Endothelial cell (in vitro differentiated cells): ENCODE measurements at regions not wholly inside any gene's neighbourhood (a gene's known extent, or its start where the extent isn't known, plus 50 kb on each side); places are given as distances from the start of the nearest gene placed in this dataset.

Source experiments
- DNase-seq: peaks from one replicate; pipeline ENCODE4 v3.0.0; 2021; ENCODE audit warnings: low spot score
- H3K27ac Mint-ChIP-seq: one replicate; pipeline ENCODE4 v1.8.0; 2021; ENCODE audit warnings: mixed read lengths, inconsistent platforms; ENCODE audit not compliant: unreplicated experiment
- H3K27me3 Mint-ChIP-seq: one replicate; pipeline ENCODE4 v1.8.0; 2021; ENCODE audit warnings: mild to moderate bottlenecking, moderate library complexity, mixed read lengths, inconsistent platforms; ENCODE audit not compliant: unreplicated experiment
- H3K36me3 Mint-ChIP-seq: one replicate; pipeline ENCODE4 v1.8.0; 2021; ENCODE audit warnings: mild to moderate bottlenecking, low read depth, mixed read lengths, inconsistent platforms; ENCODE audit not compliant: unreplicated experiment
- H3K4me1 Mint-ChIP-seq: one replicate; pipeline ENCODE4 v1.8.0; 2021; ENCODE audit warnings: mild to moderate bottlenecking, mixed read lengths, inconsistent platforms; ENCODE audit not compliant: unreplicated experiment
- H3K4me3 Mint-ChIP-seq: one replicate; pipeline ENCODE4 v1.8.0; 2021; ENCODE audit warnings: mild to moderate bottlenecking, mixed read lengths, inconsistent platforms; ENCODE audit not compliant: unreplicated experiment
- H3K9me3 Mint-ChIP-seq: one replicate; pipeline ENCODE4 v1.8.0; 2021; ENCODE audit warnings: mixed read lengths, inconsistent platforms; ENCODE audit not compliant: unreplicated experiment
- TF ChIP-seq, protein P1 (sequence below): fragments of 200-600 bp; sonication (generic); IDR thresholded peaks from one replicate; pipeline ENCODE4 v1.5.0; 2021; ENCODE audit warnings: antibody characterized with exemption; ENCODE audit not compliant: unreplicated experiment

DNA sequence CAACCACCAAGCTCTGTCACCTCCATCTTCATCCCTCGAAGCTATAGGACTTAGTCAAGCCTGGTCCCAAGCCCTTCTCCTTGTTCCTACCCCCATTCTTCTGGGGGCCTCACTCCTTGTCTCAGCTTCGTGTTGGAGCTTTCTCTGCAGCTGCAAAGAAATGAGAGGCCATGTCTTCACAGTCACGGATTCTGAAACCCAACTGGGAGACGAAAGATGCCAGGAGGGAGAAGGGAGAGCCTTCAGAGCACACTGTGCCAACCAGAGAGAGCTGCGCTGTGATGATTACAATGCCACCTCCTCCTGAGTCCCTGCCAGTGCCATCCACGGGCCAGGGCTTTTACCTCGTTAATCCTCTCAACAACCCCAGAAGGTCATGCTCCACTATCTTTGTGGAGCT is 469.3 kb downstream of the TBC1D22A start:
- peaks cover 3% of the 10 kb centered on the region for H3K27me3 Mint-ChIP-seq
- TF ChIP-seq, protein P1, sequence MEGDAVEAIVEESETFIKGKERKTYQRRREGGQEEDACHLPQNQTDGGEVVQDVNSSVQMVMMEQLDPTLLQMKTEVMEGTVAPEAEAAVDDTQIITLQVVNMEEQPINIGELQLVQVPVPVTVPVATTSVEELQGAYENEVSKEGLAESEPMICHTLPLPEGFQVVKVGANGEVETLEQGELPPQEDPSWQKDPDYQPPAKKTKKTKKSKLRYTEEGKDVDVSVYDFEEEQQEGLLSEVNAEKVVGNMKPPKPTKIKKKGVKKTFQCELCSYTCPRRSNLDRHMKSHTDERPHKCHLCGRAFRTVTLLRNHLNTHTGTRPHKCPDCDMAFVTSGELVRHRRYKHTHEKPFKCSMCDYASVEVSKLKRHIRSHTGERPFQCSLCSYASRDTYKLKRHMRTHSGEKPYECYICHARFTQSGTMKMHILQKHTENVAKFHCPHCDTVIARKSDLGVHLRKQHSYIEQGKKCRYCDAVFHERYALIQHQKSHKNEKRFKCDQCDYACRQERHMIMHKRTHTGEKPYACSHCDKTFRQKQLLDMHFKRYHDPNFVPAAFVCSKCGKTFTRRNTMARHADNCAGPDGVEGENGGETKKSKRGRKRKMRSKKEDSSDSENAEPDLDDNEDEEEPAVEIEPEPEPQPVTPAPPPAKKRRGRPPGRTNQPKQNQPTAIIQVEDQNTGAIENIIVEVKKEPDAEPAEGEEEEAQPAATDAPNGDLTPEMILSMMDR, result no peak
- no peak overlapping the region for H3K4me3 Mint-ChIP-seq
- H3K27ac Mint-ChIP-seq, result no peak overlapping the region
- no peaks in the 10 kb centered on the region for H3K4me1 Mint-ChIP-seq
- DNase-seq, result no peak
- H3K36me3 Mint-ChIP-seq, result peaks cover 1% of the 10 kb centered on the region
- peaks cover 18% of the 10 kb centered on the region for H3K9me3 Mint-ChIP-seq

DNA sequence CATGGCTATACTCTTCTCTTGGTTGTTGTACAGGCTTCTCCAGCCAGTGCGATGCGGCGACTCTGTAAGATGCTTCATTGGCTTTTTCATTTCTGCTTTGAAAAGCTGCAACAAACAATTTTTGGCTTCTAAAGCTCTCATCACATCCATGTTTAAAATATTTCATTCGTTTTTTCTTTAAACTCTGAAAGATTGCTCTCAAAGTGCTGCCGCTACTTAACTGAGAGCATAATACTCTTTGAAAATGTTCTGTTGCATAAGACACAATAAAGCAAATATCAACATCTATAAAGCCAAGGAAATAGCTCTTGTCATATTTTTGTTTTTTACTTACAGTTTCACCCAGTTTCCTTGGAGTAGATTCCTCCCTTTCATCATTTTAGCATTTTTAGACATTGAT is 468.3 kb downstream of the TBC1D22A start:
- Mint-ChIP-seq H3K4me1 (no peaks in the 10 kb centered on the region), H3K9me3 (peaks cover 22% of the 10 kb centered on the region), H3K27ac (no peak overlapping the region)

DNA sequence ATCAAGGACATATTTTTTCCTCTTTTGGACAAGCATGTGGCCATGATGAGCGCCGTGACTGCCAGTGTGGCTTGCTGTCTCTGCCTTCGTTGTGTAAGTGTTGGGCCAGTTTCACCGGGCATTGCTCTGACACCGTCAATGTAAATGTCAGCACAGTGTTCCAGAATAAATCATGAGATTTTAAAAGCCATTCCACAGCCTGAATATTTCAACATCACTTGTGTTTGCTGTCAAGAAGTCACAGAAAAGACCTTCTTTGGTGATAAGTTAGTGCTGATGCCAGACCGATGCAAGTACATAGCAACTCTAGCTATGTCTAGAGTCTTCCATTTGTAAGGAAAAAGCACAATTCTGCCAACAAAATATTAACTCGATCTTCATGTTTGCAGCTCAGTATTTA is 467.8 kb downstream of the TBC1D22A start:
- no peak overlapping the region for H3K27ac Mint-ChIP-seq
- peaks cover 1% of the 10 kb centered on the region for H3K27me3 Mint-ChIP-seq
- no peaks in the 10 kb centered on the region for H3K4me1 Mint-ChIP-seq
- H3K9me3 Mint-ChIP-seq, result peaks cover 22% of the 10 kb centered on the region
- TF ChIP-seq, protein P1, result no peak
- no peak for DNase-seq
- peaks cover 4% of the 10 kb centered on the region for H3K36me3 Mint-ChIP-seq
- H3K4me3 Mint-ChIP-seq, result no peak overlapping the region

More for the DNA sequence above, 468.3 kb downstream of the TBC1D22A start:
- no peak for DNase-seq
- Mint-ChIP-seq H3K4me3 (no peak overlapping the region), H3K27me3 (peaks cover 1% of the 10 kb centered on the region), H3K36me3 (peaks cover 4% of the 10 kb centered on the region)
- TF ChIP-seq, protein P1, result no peak

DNA sequence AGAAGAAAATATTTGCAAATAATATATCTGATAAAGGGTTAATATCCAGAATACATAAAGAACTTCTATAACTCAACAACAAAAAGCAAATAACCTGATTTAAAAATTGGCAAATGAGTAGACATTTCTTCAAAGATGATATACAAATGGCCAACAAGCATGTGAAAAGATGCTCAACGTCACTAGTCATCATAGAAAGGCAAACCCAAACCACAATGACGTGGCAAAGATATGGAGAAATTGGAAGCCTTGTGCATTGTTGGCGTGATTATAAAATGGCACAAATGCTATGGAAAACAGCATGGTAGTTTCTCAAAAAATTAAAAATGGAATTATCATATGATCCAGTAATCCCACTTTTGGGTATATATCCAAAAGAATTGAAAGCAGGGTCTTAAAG is 466.3 kb downstream of the TBC1D22A start:
- TF ChIP-seq, protein P1, result no peak
- Mint-ChIP-seq H3K27me3 (peaks cover 1% of the 10 kb centered on the region), H3K4me3 (no peak overlapping the region), H3K36me3 (peaks cover 4% of the 10 kb centered on the region), H3K9me3 (peaks cover 18% of the 10 kb centered on the region), H3K27ac (no peak overlapping the region), H3K4me1 (no peaks in the 10 kb centered on the region)
- DNase-seq, result no peak

DNA sequence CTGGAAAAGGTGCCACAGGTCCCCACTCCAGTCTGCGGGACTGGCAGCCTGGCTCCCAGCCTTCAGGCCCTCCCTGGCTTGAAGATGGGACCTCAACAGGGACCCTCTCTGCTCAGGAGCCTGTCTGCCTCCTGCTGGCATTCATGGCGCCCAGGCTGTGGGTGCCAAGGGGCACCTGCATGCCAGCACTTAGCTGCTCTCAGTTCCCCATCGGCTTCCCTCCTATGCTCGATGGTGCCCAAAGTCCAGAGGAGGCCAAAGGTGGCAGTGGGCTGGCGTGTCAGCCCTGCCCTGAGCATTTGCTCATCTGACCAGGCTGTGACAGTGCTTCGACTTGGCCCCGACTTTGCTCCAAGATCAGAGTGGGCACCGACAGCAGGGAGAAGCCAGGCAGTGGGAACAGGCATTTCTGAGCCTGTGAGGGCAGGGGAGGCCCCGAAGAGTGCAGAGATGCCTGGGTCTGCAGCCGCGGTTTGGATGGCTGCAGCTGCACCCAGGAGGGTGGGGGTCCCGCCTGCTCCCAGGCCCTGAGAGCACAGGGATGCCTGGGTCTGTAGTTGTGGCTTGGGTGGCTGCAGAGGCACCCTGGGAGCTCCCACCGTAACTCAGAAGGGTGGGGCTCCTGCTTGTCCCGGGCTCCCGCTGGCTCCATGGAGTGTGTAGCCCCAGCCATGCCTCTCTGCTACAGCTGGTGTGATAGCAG is 463.6 kb downstream of the TBC1D22A start:
- Mint-ChIP-seq H3K36me3 (peaks cover 4% of the 10 kb centered on the region), H3K9me3 (peaks cover 27% of the 10 kb centered on the region), H3K4me3 (no peak overlapping the region), H3K27ac (no peak overlapping the region), H3K27me3 (peaks cover 4% of the 10 kb centered on the region), H3K4me1 (no peaks in the 10 kb centered on the region)
- TF ChIP-seq, protein P1, result no peak
- DNase-seq, result no peak
